OCI-LY1 (cell line): ENCODE measurements at regions not wholly inside any gene's neighbourhood (a gene's known extent, or its start where the extent isn't known, plus 50 kb on each side); places are given as distances from the start of the nearest gene placed in this dataset.

Experiments used
- H2AFZ ChIP-seq: fragments of 200-600 bp; sonication (generic), shearing (Covaris generic); 2 replicates; pipeline ENCODE4 v1.6.0; 2014; ENCODE audit warnings: antibody characterized with exemption, mild to moderate bottlenecking, low read length
- H3F3A ChIP-seq: fragments of 200-600 bp; sonication (generic), shearing (Covaris generic); 2 replicates; pipeline ENCODE4 v1.6.0; 2014; ENCODE audit warnings: mild to moderate bottlenecking, antibody characterized with exemption, low read length, moderate library complexity; ENCODE audit not compliant: insufficient read depth
- H3K27ac ChIP-seq: fragments of 200-600 bp; sonication (generic); 2 replicates; pipeline ENCODE4 v1.5.1; 2014; ENCODE audit warnings: low read length, mixed run types, mild to moderate bottlenecking, low read depth; ENCODE audit not compliant: poor library complexity, severe bottlenecking
- H3K27me3 ChIP-seq: fragments of 200-600 bp; sonication (generic); 2 replicates; pipeline ENCODE4 v1.6.0; 2014; ENCODE audit warnings: antibody characterized with exemption, mild to moderate bottlenecking, low read length, moderate library complexity; ENCODE audit not compliant: insufficient read depth
- H3K36me3 ChIP-seq: fragments of 200-600 bp; sonication (generic); 2 replicates; pipeline ENCODE4 v1.6.1; 2014; ENCODE audit warnings: mild to moderate bottlenecking, antibody characterized with exemption, low read length, moderate library complexity, mixed read lengths; ENCODE audit not compliant: insufficient read depth
- H3K4me1 ChIP-seq: fragments of 200-600 bp; sonication (generic); 2 replicates; pipeline ENCODE4 v1.5.1; 2014; ENCODE audit warnings: mild to moderate bottlenecking, low read length, moderate library complexity; ENCODE audit not compliant: insufficient read depth, severe bottlenecking
- H3K4me2 ChIP-seq: fragments of 200-600 bp; sonication (generic), shearing (Covaris generic); 2 replicates; pipeline ENCODE4 v1.6.1; 2014; ENCODE audit warnings: low read length
- H3K4me3 ChIP-seq: fragments of 200-600 bp; sonication (generic); 2 replicates; pipeline ENCODE4 v1.5.1; 2014; ENCODE audit warnings: low read length, low read depth, mild to moderate bottlenecking, mixed read lengths; ENCODE audit not compliant: poor library complexity, severe bottlenecking
- H3K79me2 ChIP-seq: fragments of 200-600 bp; shearing (Covaris generic); 2 replicates; pipeline ENCODE4 v1.6.1; 2016; ENCODE audit warnings: mixed run types, low read length, mixed read lengths; ENCODE audit not compliant: insufficient read depth
- H3K9ac ChIP-seq: fragments of 200-600 bp; sonication (generic), shearing (Covaris generic); 2 replicates; pipeline ENCODE4 v1.6.1; 2014; ENCODE audit warnings: mild to moderate bottlenecking, low read length, mixed read lengths
- H3K9me2 ChIP-seq: fragments of 200-600 bp; sonication (generic), shearing (Covaris generic); 2 replicates; pipeline ENCODE4 v1.6.1; 2014; ENCODE audit warnings: low read depth, mild to moderate bottlenecking, low read length, mixed read lengths
- H3K9me3 ChIP-seq: fragments of 200-600 bp; shearing (Covaris generic); 2 replicates; pipeline ENCODE4 v1.6.1; 2014; ENCODE audit warnings: low read length, mixed read lengths
- H4K20me1 ChIP-seq: fragments of 200-600 bp; sonication (generic), shearing (Covaris generic); 2 replicates; pipeline ENCODE4 v1.6.0; 2016; ENCODE audit warnings: mild to moderate bottlenecking, low read length; ENCODE audit not compliant: insufficient read depth
- EZH2 ChIP-seq: fragments of 200-600 bp; sonication (generic), shearing (Covaris generic); IDR thresholded peaks from 2 replicates; pipeline ENCODE4 v1.8.0; 2017; ENCODE audit warnings: borderline replicate concordance, mixed run types, mild to moderate bottlenecking, antibody characterized with exemption, low read length, moderate library complexity, mixed read lengths
- TF ChIP-seq, protein P1 (sequence below): fragments of 200-600 bp; sonication (generic), shearing (Covaris generic); IDR thresholded peaks from 2 replicates; pipeline ENCODE4 v1.5.1; 2017; ENCODE audit warnings: mild to moderate bottlenecking, antibody characterized with exemption, low read length, moderate library complexity, mixed read lengths

DNA sequence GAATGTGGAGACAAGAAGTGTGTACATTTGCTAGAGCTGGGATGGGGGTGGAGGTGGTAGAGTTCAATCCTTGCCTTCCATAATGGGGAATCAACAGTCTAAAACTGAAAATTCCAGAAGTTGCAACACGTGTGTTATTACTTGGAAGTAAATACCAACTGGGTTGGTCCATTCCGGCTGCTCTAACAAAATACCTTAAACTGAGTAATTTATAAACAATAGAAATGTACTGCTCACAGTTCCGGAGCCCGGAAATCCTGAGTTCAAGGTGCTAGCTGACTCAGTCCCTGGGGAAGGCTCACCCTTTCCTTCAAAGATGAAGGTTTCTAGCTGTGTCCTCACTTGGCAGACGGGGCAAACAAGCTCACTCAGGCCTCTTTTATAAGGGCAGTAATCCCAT lies 59.0 kb downstream of the RIN2 start:
- H3F3A ChIP-seq, result no peaks in the 10 kb centered on the region
- H3K27ac ChIP-seq, result no peak overlapping the region
- no peaks in the 10 kb centered on the region for H3K9me2 ChIP-seq
- H3K27me3 ChIP-seq, result no peaks in the 10 kb centered on the region
- no peak overlapping the region for H3K4me3 ChIP-seq
- no peaks in the 10 kb centered on the region for H3K79me2 ChIP-seq
- TF ChIP-seq, protein P1, sequence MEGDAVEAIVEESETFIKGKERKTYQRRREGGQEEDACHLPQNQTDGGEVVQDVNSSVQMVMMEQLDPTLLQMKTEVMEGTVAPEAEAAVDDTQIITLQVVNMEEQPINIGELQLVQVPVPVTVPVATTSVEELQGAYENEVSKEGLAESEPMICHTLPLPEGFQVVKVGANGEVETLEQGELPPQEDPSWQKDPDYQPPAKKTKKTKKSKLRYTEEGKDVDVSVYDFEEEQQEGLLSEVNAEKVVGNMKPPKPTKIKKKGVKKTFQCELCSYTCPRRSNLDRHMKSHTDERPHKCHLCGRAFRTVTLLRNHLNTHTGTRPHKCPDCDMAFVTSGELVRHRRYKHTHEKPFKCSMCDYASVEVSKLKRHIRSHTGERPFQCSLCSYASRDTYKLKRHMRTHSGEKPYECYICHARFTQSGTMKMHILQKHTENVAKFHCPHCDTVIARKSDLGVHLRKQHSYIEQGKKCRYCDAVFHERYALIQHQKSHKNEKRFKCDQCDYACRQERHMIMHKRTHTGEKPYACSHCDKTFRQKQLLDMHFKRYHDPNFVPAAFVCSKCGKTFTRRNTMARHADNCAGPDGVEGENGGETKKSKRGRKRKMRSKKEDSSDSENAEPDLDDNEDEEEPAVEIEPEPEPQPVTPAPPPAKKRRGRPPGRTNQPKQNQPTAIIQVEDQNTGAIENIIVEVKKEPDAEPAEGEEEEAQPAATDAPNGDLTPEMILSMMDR, result no peak
- TF ChIP-seq EZH2, result no peak
- H3K9ac ChIP-seq, result no peak overlapping the region
- H3K4me2 ChIP-seq, result no peak overlapping the region
- H3K36me3 ChIP-seq, result no peaks in the 10 kb centered on the region
- H2AFZ ChIP-seq, result no peak overlapping the region
- peaks cover 3% of the 10 kb centered on the region for H3K4me1 ChIP-seq
- 0 out of 2 replicates have a peak, but pooled peaks cover 3% of the 10 kb centered on the region for H3K9me3 ChIP-seq
- H4K20me1 ChIP-seq, result no peaks in the 10 kb centered on the region

DNA sequence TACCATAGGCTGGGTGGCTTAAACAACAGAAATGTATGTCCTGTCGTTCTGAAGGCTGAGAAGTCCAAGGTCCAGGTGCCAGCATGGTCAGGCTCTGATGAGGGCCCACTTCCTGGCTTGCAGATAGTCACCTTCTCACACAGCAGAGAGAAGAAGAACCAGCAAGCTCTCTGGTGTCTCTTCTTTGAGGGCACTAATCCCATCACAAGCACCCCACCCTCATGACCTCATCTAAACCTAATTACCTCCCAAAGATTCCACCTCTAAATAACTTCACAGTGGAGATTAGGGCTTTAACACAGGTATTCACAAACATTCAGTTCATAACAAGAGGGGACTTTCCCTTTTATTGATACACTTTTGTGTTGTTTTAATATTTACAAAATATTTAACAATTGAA lies 61.1 kb downstream of the RIN2 start:
- no peak overlapping the region for H2AFZ ChIP-seq
- H3K9ac ChIP-seq, result no peak overlapping the region
- H3K4me3 ChIP-seq, result no peak overlapping the region
- H3K27ac ChIP-seq, result no peak overlapping the region
- TF ChIP-seq, protein P1, result no peak
- TF ChIP-seq EZH2, result no peak
- no peak overlapping the region for H3K4me2 ChIP-seq
- H3K9me2 ChIP-seq, result no peaks in the 10 kb centered on the region
- H3K27me3 ChIP-seq, result no peaks in the 10 kb centered on the region
- no peaks in the 10 kb centered on the region for H4K20me1 ChIP-seq
- H3K79me2 ChIP-seq, result no peaks in the 10 kb centered on the region
- peaks cover 3% of the 10 kb centered on the region for H3K4me1 ChIP-seq
- no peaks in the 10 kb centered on the region for H3K36me3 ChIP-seq
- no peaks in the 10 kb centered on the region for H3F3A ChIP-seq
- H3K9me3 ChIP-seq, result 0 out of 2 replicates have a peak, but pooled peaks cover 3% of the 10 kb centered on the region

DNA sequence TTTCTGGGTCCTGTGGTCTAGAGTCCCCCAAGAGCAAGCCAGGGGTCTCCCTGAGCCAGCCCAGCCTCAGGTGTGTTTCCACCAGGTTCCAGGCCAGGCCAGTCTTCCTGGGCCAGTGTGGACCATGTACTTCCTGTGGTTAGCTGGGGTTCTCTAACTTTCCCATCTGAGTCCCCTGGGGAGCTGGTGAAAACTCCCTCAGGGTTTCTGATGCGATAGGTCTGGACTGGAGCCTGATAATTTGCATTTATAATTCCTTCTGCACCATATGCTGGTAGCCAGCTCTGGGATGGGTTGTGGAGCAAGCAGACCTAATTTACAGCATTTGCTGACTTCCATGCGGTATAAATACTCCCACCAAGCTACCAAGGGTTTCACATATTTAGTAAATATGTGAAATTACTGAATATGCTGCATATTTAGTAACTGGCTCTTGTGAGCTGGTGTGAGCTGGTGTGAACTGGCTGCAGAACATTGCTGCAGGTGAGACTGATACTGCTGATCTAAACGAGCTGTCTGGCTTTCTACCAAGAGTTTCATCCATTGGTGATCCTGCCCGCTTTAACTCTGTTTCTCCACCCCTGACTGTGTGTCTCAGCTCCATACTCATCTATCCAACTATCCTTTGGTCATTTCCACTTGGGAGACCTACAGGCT lies 62.6 kb downstream of the RIN2 start:
- no peak overlapping the region for H3K4me2 ChIP-seq
- TF ChIP-seq EZH2, result no peak
- TF ChIP-seq, protein P1, result no peak

More for the DNA sequence above, 62.6 kb downstream of the RIN2 start:
- H3F3A ChIP-seq, result no peaks in the 10 kb centered on the region
- H3K36me3 ChIP-seq, result no peaks in the 10 kb centered on the region
- peaks cover 1% of the 10 kb centered on the region for H3K4me1 ChIP-seq
- no peak overlapping the region for H2AFZ ChIP-seq
- no peak overlapping the region for H3K9ac ChIP-seq
- no peak overlapping the region for H3K4me3 ChIP-seq
- H3K79me2 ChIP-seq, result no peaks in the 10 kb centered on the region
- H3K9me3 ChIP-seq, result 0 out of 2 replicates have a peak, but pooled peaks cover 3% of the 10 kb centered on the region
- no peaks in the 10 kb centered on the region for H3K9me2 ChIP-seq
- no peaks in the 10 kb centered on the region for H4K20me1 ChIP-seq
- no peak overlapping the region for H3K27ac ChIP-seq
- no peaks in the 10 kb centered on the region for H3K27me3 ChIP-seq
